GM12891 (cell line): ENCODE measurements at regions not wholly inside any gene's neighbourhood (a gene's known extent, or its start where the extent isn't known, plus 50 kb on each side); places are given as distances from the start of the nearest gene placed in this dataset.
A peak's percentile ranks its signal among the peaks of the same experiment; 100 is the strongest.
"Not testable (repeated sequence)": the region's sequence is repeated elsewhere in the genome, so short reads cannot be mapped to it uniquely, and the experiment has no call there.

Experiments
- DNase-seq: peaks from one replicate; pipeline ENCODE4 v3.0.0; 2011; ENCODE audit warnings: low spot score; ENCODE audit not compliant: insufficient read length
- FAIRE-seq: peaks from 2 replicates; lab custom pipeline; 2011; peaks lifted over from hg19 to GRCh38; lab: Jason Lieb, UNC
- PAX5 ChIP-seq: IDR thresholded peaks from 2 replicates; pipeline ENCODE4 v1.6.1; 2011; ENCODE audit warnings: low read length, moderate library complexity, mild to moderate bottlenecking; ENCODE audit not compliant: insufficient read depth, severe bottlenecking
- POLR2A ChIP-seq: IDR thresholded peaks from 2 replicates; pipeline ENCODE4 v1.6.1; 2011; ENCODE audit warnings: low read depth, low read length, control low read depth
- POLR2AphosphoS5 ChIP-seq: IDR thresholded peaks from 2 replicates; pipeline ENCODE4 v1.6.1; 2011; ENCODE audit warnings: low read depth, low read length, control low read depth
- POU2F2 ChIP-seq: IDR thresholded peaks from 2 replicates; pipeline ENCODE4 v1.6.1; 2011; ENCODE audit warnings: low read depth, mild to moderate bottlenecking, control low read depth, low read length, moderate library complexity
- SPI1 ChIP-seq: IDR thresholded peaks from 2 replicates; pipeline ENCODE4 v1.6.1; 2011; ENCODE audit warnings: low read depth, low read length, control low read depth
- TAF1 ChIP-seq: IDR thresholded peaks from 2 replicates; pipeline ENCODE4 v1.6.1; 2011; ENCODE audit warnings: low read depth, low read length, control low read depth

DNA sequence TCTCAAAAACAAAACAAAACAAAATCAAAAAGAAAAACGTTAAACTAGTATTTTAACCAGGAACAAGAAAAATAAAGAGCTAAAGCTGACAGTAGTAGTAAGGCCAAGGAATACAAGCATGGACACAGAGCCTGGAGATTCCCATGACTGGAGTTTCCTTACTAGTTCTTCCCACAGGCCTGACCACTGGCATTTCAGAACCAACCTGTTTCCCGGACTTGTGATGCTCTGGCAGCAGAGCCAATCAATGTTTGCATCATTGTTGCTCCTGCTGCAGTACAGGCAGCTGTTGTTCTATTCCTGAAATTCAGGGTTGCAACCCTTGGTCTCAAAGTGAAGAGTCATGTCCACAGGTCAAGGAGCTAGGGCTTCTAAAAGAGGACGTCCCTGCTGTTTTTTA, 111.3 kb upstream of the WARS2 start:
- FAIRE-seq (no peak), DNase-seq (no peak)
- TF ChIP-seq SPI1, result no peak
- TF ChIP-seq TAF1, result no peak
- TF ChIP-seq POU2F2, result no peak

GRCh38 chr1:119253366-119253765, 112.9 kb upstream of the WARS2 start:
- DNase-seq (no peak), FAIRE-seq (no peak)
- no peak for TF ChIP-seq PAX5
- TF ChIP-seq POU2F2, result no peak
- no peak for TF ChIP-seq SPI1
- TF ChIP-seq POLR2A, result no peak
- no peak for TF ChIP-seq TAF1
- no peak for TF ChIP-seq POLR2AphosphoS5

- no peak for DNase-seq
Observed at GRCh38 chr1:119254067-119254720, 113.7 kb upstream of the WARS2 start.

GRCh38 chr1:119256089-119256488, 112.5 kb upstream of the HAO2 start:
- DNase-seq, FAIRE-seq: not testable (repeated sequence)

More at GRCh38 chr1:119254067-119254720, 113.7 kb upstream of the WARS2 start:
- FAIRE-seq, result no peak
- TF ChIP-seq POLR2A (no peak), TAF1 (no peak), POLR2AphosphoS5 (no peak), SPI1 (no peak), POU2F2 (no peak), PAX5 (no peak)

DNA sequence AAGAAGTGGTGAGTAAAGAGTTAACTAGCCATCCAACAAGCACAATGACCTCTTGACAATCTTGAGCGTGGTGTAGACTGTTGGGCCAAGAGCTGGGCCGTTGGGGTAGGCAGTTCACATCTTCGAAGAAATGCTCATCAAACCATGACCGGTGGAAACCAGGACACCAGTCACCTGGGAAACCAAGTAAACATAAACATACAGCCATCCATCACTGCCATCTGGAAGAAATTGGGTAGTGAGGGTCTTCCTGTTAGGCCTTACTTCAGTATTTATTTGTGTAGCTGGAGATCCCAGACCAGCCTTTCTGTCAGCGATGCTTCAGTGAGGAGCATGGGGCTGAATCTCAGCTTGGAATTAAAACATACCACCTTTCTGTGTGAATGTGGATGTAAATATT, 108.1 kb upstream of the HAO2 start:
- DNase-seq (no peak), FAIRE-seq (no peak)
- TF ChIP-seq PAX5 (no peak), POLR2AphosphoS5 (no peak), POLR2A (no peak), TAF1 (no peak), SPI1 (no peak), POU2F2 (no peak)

- DNase-seq (peak; percentile 13), FAIRE-seq (no peak)
- TF ChIP-seq TAF1 (no peak), POU2F2 (no peak), SPI1 (0 out of 2 replicates have a peak, but pooled peaks have one; percentile 19)
Observed at GRCh38 chr1:119266386-119266785, 102.2 kb upstream of the HAO2 start.

GRCh38 chr1:119266858-119267257, 101.7 kb upstream of the HAO2 start:
- no peak for TF ChIP-seq PAX5
- TF ChIP-seq TAF1, result no peak
- no peak for TF ChIP-seq POLR2AphosphoS5
- no peak for TF ChIP-seq POU2F2
- TF ChIP-seq SPI1, result no peak
- no peak for TF ChIP-seq POLR2A
- FAIRE-seq (no peak), DNase-seq (no peak)

DNA sequence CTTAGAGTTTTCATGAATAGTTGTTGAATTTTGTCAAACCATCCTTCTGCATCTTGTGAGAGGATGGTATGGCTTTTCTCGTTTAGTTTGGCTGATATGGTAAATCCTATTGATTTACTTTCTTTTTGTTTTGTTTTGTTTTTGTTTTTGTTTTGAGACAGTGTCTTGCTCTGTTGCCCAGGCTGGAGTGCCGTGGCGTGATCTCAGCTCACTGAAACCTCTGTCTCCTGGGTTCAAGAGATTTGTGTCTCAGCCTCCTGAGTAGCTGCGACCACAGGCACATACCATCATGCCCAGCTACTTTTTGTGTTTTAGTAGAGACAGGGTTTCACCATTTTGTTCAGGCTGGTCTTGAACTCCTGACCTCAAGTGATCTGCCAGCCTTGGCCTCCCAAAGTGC, 101.3 kb upstream of the HAO2 start:
- FAIRE-seq, DNase-seq: not testable (repeated sequence)

DNA sequence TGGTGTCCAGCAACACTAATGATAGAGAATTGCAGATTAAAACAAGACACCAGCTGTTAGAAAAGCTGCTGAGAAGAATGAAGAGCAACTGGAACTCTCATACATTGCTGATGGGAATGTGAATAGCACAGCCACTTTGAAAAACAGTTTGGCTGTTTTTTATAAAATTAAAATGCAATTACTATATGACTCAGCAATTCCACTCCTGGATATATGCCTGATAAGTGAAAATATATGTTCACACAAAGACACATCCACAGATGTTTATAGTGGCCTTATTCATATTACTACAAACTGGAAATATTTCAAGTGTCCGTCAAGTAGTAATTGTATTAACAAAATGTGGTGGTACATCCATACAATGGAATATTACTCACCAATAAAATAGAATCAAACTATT, 99.7 kb upstream of the HAO2 start:
- TF ChIP-seq TAF1 (no peak), POU2F2 (no peak), POLR2A (no peak)
- no peak for FAIRE-seq
- no peak for DNase-seq

DNA sequence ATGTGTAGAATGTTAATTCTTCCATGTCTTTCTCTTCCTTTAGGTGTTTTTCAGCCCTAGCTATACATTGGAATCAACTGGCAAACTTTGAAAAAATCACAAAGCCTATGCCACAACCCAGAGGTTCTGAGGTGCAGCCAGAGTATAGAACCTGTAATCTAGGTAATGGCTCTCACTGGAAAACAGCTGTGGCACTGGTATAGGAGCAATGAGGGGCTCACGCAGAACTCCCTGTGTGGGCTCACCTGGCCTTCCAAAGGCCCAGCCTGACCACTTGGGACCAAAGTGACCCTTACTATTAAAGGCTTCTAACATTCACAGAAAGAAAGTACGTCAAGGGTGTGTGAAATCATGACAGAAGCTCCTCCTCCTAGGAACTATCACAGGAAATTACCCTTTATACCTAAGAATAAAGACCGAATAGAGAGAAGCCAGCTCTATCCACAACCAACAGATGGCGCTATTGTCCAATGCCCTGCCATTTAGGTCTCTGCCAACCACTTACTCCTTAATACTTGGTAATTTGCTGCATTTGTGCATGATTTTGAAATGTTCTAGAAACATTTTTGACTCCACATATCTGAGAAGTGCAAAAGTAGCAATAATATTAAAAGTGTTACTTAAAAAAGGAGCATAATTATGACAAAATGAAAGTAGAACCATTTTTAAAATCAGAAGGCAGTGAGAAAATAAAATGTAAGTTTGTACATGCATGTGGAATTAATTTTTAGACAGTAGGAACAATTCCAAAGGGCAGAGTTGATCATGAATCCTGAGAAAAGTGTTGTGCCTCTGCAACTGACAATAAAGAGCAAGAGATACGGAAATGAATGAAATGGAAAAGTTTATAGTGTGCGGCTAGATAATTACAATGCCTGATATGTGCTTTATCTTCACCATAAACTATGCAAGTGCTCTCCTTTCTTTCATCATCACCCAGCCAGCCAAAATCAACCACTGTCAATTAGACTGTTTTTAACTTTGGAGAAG, 93.1 kb upstream of the HAO2 start:
- DNase-seq, result no peak
- FAIRE-seq, result peak; percentile 69
- TF ChIP-seq PAX5 (no peak), TAF1 (no peak), POU2F2 (no peak), POLR2AphosphoS5 (no peak), POLR2A (no peak), SPI1 (no peak)
